ENCODE measurements at regions not wholly inside any gene's neighbourhood (a gene's known extent, or its start where the extent isn't known, plus 50 kb on each side); places are given as distances from the start of the nearest gene placed in this dataset.
"Not testable (repeated sequence)": the region's sequence is repeated elsewhere in the genome, so short reads cannot be mapped to it uniquely, and the experiment has no call there.

DNA sequence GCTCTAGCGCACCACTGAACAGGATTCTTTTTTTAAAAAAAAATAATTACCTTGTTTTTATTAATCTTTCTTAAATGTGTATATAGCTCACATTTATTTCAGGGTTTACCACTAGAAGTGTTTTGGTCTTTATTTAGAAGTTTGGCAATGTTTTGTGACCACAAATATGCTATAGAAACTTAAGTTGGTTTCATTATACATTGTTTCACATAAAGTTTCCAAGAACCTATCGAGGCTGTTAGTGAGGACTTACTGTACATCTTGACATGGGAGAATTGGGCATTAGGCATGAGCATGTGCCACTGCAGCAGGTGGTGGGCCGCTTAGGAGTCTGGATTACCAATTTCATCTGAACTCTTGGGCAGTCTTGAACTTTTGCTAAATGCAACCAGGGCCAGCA is 77.9 kb upstream of the TMEM164 start:
- intact Hi-C loops (cut with DNase I) = not testable (repeated sequence)

GRCh38 chrX:109925656-109926055 is 77.3 kb upstream of the TMEM164 start:
- DNase-seq (ENCODE audit: low spot score) = no peak
- intact Hi-C loops (cut with DNase I) = no loop called here

More for the DNA sequence above, 77.9 kb upstream of the TMEM164 start:
- DNase-seq (ENCODE audit: low spot score) = not testable (repeated sequence)

DNA sequence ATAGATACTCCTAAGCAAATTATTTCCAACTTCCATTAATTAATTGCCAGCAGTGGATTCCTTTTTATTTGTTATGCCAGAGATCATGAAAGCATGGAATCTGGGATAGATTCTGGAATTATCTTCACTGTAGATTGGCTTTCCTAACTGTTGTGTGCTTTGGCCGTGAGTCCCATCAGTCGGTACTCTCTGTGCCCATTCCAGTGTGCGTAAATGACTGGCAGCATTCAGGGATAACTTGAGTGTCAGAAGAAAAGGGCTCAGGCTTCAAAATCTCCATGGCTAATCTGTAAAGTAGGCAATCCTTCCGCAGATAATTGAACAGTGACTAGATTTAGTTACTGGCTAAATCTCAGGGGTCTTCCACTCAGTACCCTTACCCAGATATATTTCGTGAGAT is 76.8 kb upstream of the TMEM164 start:
- DNase-seq (ENCODE audit: low spot score) = no peak
- intact Hi-C loops (cut with DNase I) = no loop called here

DNA sequence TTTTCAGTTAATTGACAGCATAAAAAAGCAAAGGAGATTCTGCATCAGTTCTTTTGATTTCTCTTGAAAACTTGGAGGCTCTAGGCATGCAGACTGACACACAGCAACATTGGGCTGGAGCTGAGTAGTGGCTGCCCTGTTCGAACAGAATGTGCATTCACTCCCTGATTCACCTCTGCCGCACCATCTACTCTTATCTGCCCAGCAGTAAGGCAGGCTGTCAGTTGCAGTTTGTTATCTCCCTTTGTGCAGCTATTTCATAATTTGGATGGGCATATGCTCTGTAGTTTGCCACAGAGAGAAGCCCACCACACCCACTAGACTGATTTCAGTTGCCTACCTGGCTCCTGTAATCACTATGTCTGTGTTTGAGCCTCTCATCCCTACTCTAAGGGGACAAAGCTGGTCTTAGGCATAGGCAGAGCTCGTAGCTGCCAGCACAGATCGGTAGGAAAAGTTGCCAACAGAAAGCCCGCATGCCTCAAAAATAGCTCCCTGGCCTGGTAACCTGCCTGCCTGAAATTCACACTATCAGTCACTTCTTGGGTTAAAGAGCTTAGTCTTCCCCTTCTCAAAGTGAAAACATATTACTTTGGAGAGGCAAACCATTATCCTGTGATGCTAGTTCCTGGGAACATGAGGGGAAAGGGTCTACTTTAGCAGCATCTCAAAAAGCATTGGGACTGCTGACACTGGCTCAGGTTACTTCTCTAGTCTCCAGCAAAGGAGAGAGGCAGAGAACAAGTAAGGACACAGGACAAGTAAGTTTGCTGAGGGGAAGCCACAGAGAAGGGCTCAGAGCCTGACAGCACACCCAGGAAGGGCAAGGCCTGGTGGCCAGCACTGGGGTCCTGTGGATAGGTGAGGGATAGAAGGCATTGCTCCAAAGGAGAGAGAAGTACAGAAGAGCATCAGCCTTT is 75.9 kb upstream of the TMEM164 start:
- DNase-seq (ENCODE audit: low spot score) = no peak
- intact Hi-C loops (cut with DNase I) = no loop called here

DNA sequence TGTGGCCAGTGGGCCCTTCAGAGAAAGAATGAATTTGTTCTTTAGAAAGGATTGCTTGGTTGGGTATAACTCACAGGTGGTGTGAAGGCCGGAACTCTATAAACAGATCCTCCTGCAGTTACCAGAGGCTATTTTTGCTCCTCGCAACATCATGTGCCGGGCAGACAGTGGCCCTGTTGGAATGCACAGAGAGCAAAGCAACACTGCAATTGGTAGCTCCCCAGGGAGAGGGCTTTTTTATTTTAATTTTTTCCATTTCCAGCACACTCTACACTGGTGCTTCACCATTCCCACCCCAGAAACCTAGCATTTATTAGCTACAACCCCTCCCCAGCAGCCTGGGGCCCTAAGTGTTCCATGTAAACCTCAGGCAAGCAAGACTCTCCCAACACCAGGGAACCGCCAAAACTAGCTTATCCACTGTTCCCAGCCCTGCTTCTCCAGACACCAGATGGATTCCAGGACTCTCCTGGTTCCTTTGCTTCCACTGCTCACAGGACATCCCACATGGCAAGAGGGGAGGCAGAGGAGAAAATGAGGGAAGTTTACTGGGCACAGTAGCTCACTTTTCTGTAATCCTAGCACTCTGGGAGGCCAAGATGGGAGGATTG is 75.1 kb upstream of the TMEM164 start:
- intact Hi-C loops (cut with DNase I) = no loop called here
- DNase-seq (ENCODE audit: low spot score) = peak; percentile 77

- intact Hi-C loops (cut with DNase I) = no loop called here
- no peak for DNase-seq (ENCODE audit: low spot score)
Observed at GRCh38 chrX:109928596-109929335, 74.1 kb upstream of the TMEM164 start.

GRCh38 chrX:109931677-109932076 is 71.2 kb upstream of the TMEM164 start:
- intact Hi-C loops (cut with DNase I) = no loop called here
- no peak for DNase-seq (ENCODE audit: low spot score)

GRCh38 chrX:109934434-109934833 is 68.5 kb upstream of the TMEM164 start:
- DNase-seq (ENCODE audit: low spot score) = no peak
- intact Hi-C loops (cut with DNase I) = no loop called here

DNA sequence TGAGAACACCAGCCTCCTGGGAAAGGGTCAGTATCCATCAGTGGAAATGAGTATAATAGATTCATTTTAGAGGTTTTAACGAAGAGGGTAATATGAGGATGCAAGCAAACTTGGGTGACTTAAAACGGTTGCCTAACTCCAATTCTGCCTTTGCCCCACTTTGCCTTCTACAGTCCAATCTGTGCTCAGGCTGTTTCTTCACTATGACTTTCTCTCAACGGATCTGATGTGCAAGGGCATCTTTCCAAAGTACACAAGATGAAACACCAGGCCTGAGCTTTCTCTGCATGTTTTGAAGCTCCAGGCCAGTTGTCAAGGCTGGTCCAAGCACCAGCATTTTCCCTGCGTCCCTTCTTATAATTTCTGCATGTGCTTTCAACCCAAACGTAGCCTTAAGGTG is 68.0 kb upstream of the TMEM164 start:
- DNase-seq (ENCODE audit: low spot score) = no peak
- intact Hi-C loops (cut with DNase I) = no loop called here

- no peak for DNase-seq (ENCODE audit: low spot score)
Observed at GRCh38 chrX:109936114-109936513, 66.8 kb upstream of the TMEM164 start.

GRCh38 chrX:109936598-109936997 is 66.3 kb upstream of the TMEM164 start:
- intact Hi-C loops (cut with DNase I) = no loop called here
- DNase-seq (ENCODE audit: low spot score) = no peak

More at GRCh38 chrX:109936114-109936513, 66.8 kb upstream of the TMEM164 start:
- intact Hi-C loops (cut with DNase I) = no loop called here

- intact Hi-C loops (cut with DNase I) = no loop called here
Observed at GRCh38 chrX:109939498-109939897, 63.4 kb upstream of the TMEM164 start.

DNA sequence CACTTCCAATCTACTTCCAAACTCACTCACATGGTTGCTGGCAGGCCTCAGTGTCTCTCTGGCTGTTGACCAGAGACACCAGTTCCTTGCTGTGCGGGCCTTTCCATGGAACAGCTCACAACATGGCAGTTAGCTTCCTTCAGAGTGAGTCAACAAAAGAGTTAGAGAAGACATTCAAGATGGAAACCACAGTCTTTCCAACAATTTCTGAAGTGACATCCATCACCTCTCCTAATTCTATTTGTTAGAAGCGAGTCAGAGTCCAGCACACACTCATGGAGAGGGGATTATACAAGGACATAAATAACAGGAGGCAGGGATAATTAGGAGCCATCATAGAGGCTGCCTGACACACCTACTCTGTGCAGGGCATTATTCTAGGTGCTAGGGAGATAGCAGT is 62.5 kb upstream of the TMEM164 start:
- intact Hi-C loops (cut with DNase I) = no loop called here
- DNase-seq (ENCODE audit: low spot score) = no peak

More at GRCh38 chrX:109939498-109939897, 63.4 kb upstream of the TMEM164 start:
- DNase-seq (ENCODE audit: low spot score) = no peak

DNA sequence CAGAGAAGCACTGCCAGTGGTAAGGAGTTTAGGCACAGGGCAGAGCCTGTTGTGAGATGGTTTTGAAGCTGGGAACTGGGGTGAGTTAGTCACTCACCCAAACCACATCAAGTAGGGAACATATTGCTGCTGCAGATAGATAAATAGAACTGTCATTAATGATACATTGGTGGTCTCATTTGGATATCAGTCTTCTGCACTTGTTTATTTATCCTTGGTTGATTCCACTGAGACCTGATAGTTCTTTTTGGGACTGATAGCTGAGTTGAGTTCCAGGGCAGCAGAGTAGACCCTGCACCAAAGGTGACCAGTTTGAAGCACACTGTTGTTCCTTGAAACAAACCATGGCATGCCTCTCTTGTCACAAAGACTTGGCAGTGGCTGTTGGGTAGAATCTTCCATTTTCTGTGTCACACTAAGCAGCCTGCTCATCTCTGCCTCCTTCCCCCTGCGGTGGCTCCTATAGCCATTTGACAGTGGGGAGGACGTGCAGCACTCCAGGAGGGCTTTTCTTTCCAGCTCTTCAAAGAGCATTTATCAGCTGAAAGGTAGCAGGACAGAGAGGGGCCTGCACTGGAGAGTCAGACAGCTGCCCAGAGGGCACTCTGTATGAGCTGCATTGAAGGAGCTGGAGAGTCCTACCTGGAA is 59.7 kb upstream of the TMEM164 start:
- no peak for DNase-seq (ENCODE audit: low spot score)
- intact Hi-C loops (cut with DNase I) = no loop called here

DNA sequence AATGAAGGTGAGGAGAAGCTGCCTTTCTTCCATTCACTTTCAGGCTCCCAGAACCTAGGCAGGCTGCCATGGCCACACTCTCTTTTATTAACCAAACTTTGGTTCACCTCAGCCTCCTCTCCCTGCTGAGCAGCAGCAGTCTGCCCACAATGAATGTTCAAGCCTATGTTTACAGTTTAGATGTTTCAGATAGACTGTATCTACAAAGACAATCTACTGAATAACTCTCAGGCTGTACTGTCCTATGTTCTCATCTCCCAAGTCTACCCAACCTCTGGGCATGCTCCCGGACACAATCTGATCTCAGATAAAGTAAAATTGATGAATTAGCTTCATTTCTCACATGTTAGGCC is 59.2 kb upstream of the TMEM164 start:
- intact Hi-C loops (cut with DNase I) = no loop called here
- no peak for DNase-seq (ENCODE audit: low spot score)

GRCh38 chrX:109952050-109952449 is 50.9 kb upstream of the TMEM164 start:
- intact Hi-C loops (cut with DNase I) = no loop called here
- no peak for DNase-seq (ENCODE audit: low spot score)

DNA sequence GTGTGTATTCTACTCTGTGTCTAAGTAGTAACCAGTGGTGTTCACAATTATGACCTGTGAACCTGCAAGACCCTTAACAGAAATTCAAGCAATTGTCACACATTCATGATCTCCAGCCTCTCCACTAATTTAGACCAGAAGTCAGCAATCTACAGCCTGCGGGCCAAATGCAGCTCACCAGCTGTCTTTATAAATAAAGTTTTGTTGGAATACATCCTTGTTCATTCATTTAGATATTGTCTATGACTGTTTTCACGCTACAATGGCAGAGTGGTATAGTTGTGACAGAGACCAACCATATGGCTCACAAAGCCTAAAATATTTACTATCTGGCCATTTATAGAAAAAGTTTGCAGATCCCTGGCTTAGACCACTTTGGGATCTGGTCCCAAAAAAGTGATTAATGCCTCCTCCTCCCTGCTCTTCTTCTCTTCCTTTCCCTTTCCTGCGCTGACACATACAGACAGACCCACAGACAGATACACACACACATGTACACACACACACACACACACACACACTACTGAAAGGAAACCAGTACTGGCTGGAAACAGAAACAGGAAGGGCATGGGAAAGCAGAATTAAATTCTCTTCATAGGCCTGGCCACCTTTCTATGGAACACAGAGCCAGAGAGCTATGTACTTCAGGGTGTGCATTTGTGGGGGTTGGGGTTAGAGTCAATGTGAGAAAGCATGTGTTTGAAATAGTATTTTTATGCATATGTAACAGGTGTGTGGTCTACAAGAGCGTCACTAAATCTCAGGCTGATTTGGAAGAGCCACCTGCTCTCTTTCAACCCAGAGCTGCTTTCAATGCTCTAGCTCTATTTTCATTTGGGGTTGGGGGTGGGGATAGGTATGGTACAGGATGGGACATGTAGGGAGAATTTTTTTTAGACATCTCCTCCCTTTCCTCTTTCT is 49.7 kb upstream of the TMEM164 start:
- no peak for DNase-seq (ENCODE audit: low spot score)
- intact Hi-C loops (cut with DNase I) = no loop called here
